GM18907 (cell line): ENCODE measurements at regions not wholly inside any gene's neighbourhood (a gene's known extent, or its start where the extent isn't known, plus 50 kb on each side); places are given as distances from the start of the nearest gene placed in this dataset.

ENCODE experiments used
- ATAC-seq: cut with Tn5 transposase; IDR thresholded peaks from one replicate; pipeline ENCODE4 v1.9.1; 2021; ENCODE audit warnings: mild to moderate bottlenecking, moderate library complexity; ENCODE audit not compliant: unreplicated experiment

DNA sequence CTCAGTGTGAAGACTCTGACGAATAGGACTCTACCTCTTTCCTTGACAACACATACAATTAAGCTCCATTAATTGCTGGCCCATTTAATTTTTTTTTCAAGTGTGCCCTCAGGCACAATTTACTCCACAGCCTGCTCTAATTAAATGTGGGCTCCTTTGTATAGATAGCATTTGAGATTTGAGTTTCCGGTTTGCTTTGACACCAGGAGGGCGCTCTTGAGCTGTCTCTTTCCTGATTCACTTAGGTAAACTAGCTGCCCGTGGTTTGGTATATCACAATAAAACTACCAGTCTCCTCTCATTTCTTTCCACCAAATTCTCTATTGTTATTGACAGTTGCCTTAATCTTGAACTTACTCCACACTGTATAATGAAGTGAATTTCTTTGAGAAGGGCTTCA, 666.0 kb downstream of the DSC3 start:
- ATAC-seq: no peak

DNA sequence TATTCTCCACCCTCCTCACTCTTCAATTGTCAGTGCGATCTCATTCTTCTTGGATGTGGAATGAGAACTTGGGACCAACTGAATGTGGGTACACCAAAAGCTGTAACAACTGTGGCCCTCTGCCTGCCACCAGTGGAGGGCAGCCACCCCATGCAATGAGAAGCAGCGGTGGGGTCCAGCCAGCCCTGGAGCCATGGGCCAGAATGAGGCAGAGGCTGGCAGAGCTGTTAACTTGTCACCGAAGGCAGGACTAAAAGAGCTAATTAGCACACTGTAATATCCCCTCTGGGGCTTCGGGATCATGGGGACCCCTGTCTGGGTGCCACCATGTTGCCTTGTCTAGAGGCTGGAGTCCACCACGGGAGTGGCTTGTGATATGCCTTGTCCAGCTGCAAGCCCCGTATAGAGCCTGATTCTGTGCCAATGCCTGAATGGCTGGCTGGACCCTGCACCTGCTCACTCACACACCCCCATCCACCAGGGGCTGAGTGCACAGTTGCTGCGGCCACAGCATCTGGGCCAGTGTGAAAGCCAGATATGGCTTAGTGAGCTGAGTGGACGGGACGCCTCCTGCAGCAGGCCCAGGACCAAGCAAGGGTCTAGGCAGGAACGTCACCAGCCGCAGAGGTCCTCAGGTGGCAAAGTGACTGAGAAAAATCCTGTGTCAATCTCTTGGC, 680.5 kb downstream of the DSC3 start:
- no peak for ATAC-seq

DNA sequence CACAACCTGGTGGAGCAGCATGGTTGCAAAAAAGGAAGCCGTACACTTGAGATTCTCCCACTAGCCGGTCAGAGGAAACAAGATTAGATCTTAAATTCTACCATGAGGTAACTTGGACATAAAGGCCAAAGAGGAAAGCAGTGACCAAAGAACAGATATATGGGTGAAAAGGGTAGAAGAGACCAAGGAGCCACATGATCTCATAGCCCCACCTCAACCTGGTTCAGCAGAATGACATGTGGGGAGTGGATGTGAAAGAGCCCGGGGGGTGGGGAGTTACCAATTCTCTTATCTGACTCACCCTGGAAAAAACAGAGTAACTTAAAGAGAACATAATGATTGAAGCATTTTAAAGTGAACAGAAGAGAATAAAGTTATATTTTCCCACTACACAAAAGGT, 683.0 kb downstream of the DSC3 start:
- no peak for ATAC-seq

DNA sequence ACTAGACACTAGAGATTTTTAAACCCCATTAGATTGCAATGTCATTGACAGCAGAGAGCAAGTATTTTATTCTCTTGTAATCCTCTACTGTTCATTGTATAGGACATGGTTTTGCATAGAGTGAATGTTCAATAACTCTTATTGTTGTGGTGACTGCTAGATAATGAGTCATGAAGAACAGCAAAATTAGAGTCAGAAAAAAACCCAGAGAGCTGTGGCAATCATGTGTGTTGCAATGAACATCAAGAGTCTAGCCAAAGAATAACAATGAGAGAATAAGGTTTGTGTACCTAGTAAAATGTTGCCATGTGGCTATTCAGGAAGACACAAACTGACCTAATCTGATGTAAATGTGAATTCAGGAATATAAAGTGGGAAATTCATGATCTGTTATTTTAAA, 684.0 kb downstream of the DSC3 start:
- ATAC-seq: no peak

DNA sequence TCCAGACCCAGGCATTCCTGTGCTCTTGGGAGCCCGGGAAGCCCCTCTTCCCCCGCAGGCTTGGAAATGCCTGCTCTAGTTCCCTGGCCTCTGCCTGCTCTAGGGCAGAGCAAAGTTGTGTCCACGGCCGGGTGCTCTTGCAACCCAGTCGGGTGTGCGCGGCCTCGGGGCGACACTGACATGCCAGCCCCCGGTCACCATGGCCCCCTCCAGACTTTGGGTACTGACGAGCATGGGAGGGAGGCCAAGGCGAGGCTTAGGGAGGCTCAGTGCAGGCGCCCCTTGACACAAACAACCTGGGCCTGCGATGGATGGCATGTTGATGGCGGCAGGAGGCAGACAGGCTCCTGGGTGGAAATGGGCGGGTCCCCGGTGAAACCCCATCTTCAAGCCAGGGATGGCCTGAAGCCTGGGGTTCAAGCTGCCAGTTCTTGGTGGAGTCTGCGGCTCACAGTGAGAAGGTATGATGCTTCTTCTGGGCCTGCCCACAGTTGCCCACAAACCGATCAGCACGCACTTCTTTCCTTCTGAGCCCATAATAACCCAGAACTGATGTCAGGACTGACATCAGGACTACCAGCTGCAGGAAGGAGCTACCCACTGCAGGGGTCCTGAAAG, 689.9 kb downstream of the DSC3 start:
- no peak for ATAC-seq

DNA sequence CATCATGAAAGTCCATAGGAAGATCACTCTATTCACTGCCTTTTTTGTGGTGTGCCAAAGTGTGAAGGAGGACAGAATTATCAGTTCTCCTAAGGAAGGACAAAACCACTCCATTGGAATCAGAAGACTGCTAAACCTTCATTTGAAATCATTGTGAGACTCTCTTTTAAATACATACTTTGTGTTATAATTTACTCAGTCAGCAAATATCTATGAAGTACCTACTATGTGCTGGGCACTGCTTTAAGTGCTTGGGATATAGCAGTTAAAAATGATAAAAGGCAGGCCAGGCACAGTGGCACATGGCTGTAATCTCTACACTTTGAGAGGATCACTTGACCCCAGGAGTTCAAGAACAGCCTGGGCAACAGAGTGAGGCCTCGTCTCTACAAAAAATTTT, 692.3 kb downstream of the DSC3 start:
- no peak for ATAC-seq

DNA sequence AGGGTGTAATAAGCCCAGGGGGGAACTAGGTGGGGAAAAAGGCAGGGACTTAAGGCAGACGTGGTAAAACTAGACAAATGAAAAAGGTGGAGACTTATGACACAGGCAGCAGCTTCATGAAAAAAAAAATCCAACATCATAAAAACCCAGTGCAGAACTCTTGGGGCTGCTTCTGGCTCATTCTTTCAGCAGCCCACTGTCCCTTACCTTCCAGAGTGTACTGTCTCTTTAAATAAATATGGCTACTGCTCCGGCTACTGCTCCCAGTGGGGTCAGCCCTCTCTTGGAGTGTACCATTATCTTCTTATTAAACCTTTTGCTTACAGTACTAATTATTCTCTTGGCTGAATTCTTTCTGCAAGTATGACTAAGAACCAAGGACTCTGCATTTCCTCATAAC, 699.5 kb downstream of the DSC3 start:
- no peak for ATAC-seq

DNA sequence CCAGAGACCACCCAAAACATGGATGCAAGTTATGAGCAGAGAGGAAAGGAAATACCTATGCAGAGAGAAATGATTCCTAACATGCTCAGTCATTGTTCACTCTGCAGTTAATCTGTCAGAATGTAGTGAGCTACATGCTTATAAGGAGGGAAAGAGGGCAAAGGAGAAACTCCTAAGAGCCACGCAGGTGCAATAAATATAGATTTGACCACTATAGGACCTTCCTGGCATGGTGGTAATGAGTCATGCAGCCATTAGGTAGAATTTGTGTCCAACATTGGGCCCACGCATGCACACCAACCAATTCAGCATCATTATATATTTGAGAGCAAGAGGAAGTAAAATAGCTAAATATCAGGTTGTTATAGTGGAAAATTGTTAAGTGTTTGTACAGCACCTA, 699.9 kb downstream of the DSC3 start:
- ATAC-seq: no peak

DNA sequence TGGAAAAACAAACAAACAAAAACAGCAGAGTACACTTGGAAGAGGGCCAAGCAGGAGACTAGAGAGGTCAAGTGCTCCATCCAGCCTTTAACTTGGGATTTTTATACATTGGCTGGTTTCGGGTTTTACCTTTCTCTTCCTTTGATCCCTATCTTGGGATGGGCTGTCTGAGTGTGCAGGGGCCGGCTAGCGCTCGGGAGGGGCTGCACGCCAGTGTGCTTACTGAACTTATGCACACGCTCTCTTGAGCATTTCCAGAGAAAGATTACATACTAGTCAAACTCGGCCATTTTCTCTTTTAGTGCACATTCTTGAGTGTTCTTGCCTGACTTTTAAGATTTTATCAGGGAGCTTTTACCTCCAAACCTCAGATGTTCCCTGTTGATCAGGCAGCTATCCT, 707.8 kb downstream of the DSC3 start:
- ATAC-seq: no peak

DNA sequence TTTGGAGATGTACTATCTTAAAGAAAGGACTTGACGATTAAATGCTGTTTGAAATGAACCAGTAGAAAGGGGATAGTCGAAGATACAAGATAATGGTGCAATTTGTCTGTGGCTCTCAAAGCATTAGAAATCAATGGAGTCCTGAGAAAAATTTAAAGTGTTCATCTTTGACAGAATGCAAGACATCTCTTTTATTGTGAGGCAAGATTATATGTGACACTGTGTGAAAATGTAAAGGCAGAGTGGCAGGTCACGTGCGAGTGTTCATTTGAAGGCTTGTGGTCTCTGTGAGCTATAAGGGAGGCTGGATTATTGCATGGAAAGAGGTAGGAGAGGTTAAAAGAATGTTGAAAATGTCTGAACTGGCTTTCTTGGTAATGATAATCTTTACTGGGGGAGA, 709.2 kb downstream of the DSC3 start:
- ATAC-seq: no peak

DNA sequence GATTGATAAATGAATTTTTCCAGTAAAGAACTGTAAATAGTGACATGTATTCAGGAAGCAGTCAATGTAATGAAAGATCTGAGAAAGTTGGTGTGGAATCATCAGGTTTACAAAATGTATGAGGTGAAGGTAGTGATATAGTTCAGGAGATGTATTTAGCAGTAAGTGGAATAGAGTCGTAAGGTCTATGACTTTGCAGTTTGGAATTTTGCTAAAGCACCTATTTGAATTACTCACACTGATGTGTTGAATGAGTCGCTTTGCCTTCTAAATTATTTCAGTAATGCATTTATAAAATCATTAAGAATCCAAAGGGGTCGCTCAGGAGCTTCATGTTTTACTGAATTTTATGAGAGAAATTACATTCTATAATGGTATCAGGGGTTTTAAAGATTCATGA, 713.7 kb downstream of the DSC3 start:
- no peak for ATAC-seq

DNA sequence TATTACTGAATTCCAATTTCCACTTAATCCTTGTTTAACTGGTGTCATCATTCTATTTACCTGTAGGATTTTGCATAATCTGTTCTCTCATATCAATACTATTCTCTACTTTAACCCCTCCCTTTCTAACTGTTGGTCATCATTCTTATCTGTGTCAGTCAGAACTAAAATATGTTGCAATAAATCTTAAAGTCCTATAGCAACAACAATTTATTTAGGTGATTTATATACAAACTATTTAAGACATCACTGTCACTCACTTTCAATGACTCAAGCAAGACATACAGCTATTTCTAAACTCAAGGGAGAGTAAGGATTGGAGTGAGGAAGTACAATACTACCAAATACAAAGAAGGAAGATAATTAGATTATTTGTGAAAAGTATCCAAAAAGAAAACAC, 740.4 kb downstream of the DSC3 start:
- no peak for ATAC-seq

DNA sequence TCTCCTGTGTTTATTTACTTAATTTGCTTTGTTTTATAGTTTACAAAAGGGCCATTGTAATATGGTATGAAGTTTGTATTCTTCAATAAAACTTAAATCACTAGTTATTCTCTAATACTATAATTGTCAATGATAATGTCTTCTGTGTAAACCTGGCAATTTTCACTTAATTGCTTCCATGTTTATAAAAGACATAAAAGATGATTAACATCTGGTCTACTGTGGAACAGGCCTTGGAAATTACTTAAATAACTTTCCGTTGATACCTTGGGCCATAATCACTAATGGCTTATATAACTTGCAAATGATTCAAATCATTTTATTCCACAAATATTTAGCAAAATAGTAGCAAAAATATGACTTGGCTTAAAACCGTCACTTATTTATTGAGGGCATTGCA, 743.8 kb downstream of the DSC3 start:
- ATAC-seq: no peak

DNA sequence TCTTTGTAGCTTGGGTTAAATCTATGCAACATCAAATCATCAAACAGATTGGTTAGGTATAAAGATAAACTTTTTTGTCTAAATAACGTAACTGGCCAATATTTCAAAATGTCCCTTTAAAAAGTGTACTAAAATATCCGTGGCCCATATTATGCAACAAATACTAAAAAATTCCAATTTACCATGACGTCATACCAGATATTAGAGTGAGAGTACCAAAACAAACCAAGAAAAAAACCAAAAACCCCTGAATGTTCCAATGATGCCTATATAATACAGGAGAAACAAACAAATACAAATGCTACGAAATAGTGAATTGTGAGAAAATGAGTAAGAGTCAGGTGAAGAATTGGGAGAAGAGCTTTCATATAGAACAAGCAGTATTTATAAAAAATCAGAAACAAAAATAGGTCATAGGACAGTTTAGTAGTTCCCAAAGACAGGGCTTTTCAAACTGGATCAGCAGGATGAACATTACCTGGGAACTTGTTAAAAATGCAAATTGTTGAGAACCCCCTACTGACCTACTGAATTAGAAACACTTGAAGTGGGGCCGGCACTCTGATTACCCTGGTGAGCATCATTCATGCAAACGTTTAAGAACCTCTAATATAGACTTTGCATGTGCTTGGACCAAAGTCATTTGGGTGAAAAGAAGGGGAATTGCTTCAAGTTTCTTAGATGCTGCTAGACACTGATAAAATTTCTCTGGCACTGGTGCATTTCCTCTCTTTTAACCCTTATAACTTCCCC, 753.7 kb downstream of the DSC3 start:
- ATAC-seq: no peak

DNA sequence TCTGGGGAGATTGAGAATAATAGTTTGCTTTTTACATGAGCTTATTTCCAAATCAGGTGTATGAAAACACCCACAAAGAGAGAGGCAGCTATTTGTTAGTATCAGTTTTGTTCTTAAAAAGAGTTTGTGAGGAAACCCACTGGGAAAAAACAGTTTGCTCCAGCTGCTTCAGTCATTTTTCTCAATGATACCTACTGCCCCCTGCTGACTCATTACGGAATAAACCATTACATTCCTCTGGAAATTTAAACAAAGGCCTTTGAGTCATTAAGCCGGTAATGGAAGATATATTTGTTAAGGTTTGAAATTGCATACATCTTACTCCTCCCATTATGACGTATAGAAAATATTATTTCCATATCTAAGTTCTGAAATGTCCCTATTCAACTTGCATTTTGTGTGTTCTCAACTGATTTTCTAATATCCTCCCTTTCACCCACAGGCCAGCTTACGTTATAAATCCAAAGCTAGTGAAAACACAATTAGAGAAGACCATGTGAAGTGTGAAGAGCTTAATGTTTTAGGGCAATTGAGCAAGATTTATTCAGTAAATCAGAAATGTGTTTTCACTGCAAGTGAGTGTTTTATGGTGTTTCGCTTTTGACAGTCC, 761.6 kb downstream of the DSC3 start:
- no peak for ATAC-seq

DNA sequence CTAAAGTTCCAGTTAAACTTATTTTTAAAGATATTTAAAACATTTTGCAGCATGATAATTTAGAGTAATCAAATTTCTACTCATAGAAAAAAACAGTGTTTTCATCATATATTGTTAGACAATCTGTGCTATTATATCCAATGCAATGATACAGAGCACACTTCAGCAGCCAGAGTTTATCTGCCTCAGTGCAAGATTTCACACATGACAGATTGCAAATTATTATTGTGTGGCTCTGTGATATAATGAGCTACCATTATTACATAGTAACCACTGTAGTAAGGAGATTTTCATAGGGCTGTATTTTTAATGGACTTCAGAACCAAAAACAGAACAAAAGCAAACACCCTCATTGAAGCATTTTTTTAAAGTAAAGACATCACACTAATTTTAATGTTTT, 762.4 kb downstream of the DSC3 start:
- ATAC-seq: no peak

DNA sequence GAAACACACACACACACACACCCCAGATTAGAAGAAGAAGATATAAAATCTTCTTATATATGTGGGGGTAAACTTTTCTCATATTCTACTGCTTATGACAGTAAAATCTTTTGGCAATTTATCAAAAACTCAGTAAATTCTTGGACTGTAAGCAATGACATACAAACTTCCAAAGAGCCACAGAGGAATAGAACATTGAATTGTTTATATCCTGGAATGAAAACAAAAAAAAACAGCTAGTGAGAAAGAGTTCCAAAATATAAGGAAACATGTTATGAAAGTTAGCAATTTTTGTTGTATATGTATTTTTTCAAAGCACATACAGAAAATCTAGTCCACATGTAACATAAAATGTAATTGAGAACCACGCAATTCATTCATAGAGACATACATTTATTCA, 764.9 kb downstream of the DSC3 start:
- no peak for ATAC-seq

DNA sequence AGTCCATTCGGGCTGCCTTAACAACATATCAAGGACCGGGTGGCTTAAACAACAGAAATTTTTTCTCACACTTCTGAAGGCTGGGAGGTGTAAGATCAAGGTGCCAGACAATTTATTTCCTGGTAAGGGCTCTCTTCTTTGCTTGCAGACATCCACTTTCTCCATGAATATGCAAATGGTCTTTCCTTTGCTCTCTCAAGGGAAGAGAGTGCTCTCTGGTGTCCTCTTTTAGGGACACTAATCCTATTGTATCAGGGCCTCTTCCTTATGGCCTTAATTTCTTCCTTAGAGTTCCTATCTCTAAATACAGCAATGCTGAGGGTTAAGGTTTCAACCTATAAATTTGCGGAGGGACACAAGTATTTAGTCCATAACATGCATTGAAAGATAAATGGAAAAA, 770.8 kb downstream of the DSC3 start:
- ATAC-seq: no peak

DNA sequence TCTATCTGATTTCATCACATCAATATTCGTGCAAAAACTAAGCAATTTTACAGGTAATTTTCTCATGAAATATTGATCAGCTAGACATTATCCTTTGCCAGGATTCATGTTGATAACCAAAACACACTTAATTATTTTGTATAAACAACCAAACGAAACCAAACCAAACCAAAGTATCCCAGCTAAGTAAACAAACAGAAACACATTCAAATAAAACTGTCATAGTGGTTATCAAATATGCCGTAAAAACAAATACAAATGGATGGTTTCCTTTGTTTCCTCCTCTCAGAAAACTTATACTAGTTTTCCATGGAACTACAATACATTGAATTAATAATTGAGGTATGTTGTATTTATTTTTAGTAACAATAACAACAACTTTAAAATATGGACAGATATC, 777.4 kb downstream of the DSC3 start:
- no peak for ATAC-seq

DNA sequence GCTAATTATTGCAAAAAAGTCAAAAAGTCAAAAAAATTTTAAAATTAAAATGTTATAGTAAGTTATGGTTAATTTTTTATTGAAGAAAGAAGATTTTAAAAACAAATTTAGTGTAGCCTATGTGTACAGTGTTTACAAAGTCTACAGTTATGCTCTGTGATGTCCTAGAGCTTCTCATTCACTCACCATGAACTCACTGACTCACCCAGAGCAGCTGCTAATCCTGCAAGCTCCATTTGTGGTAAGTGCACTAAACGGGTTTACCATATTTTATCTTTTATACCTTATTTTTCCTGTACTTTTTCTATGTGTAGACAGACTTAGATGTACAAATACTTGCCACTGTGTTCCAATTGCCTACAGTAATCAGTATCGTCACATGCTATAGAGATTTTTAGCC, 788.2 kb downstream of the DSC3 start:
- ATAC-seq: no peak

DNA sequence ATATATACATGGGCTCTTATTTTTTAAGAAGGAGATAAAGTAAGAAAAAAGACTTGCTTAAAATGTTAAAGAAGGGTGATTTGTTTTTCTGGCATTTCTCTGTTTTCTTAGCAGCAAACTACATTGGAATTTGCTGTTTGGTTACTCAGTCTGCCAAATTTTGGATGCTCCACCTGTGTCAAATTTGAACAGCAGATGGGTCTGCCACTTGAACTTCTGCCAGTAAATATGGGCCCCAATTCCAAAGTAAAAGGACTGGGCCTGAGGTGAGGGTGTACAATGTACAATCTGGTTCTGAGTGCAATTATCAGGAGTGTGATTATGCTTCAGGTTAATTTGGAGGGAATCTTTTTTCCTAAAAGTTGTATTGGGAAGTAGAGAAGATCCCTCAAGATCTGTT, 794.5 kb downstream of the DSC3 start:
- no peak for ATAC-seq
